ENCODE measurements at regions not wholly inside any gene's neighbourhood (a gene's known extent, or its start where the extent isn't known, plus 50 kb on each side); places are given as distances from the start of the nearest gene placed in this dataset.
"Not testable (repeated sequence)": the region's sequence is repeated elsewhere in the genome, so short reads cannot be mapped to it uniquely, and the experiment has no call there.

GRCh38 chr3:118245312-118245711 is 789.3 kb downstream of the IGSF11 start:
- DNase-seq = no peak

- DNase-seq = not testable (repeated sequence)
These were observed 775.8 kb downstream of the IGSF11 start for GRCh38 chr3:118258850-118259249.

- no peak for DNase-seq
These were observed 771.7 kb downstream of the IGSF11 start for GRCh38 chr3:118262800-118263402.

- DNase-seq = no peak
These were observed 767.1 kb downstream of the IGSF11 start for GRCh38 chr3:118267588-118267987.

- DNase-seq = no peak
These were observed 765.0 kb downstream of the IGSF11 start for GRCh38 chr3:118269537-118270125.

- DNase-seq = no peak
These were observed 761.7 kb downstream of the IGSF11 start for GRCh38 chr3:118272991-118273390.

GRCh38 chr3:118277814-118278213 is 756.8 kb downstream of the IGSF11 start:
- no peak for DNase-seq

- DNase-seq = no peak
These were observed 741.8 kb downstream of the IGSF11 start for GRCh38 chr3:118292841-118293240.

GRCh38 chr3:118298133-118298532 is 736.5 kb downstream of the IGSF11 start:
- no peak for DNase-seq

- DNase-seq = no peak
These were observed 730.1 kb downstream of the IGSF11 start for GRCh38 chr3:118304557-118304956.

- no peak for DNase-seq
These were observed 701.9 kb downstream of the IGSF11 start for GRCh38 chr3:118332699-118333098.

GRCh38 chr3:118337649-118338048 is 697.0 kb downstream of the IGSF11 start:
- no peak for DNase-seq

GRCh38 chr3:118347396-118348168 is 687.1 kb downstream of the IGSF11 start:
- DNase-seq = no peak

GRCh38 chr3:118348169-118348557 is 686.5 kb downstream of the IGSF11 start:
- DNase-seq = no peak

GRCh38 chr3:118354556-118354955 is 680.1 kb downstream of the IGSF11 start:
- DNase-seq = no peak

GRCh38 chr3:118369892-118370491 is 664.7 kb downstream of the IGSF11 start:
- no peak for DNase-seq

- no peak for DNase-seq
These were observed 654.1 kb downstream of the IGSF11 start for GRCh38 chr3:118380576-118380975.

- DNase-seq = no peak
These were observed 638.2 kb downstream of the IGSF11 start for GRCh38 chr3:118396491-118396890.

GRCh38 chr3:118400086-118400485 is 634.6 kb downstream of the IGSF11 start:
- DNase-seq = no peak

GRCh38 chr3:118400886-118401285 is 633.8 kb downstream of the IGSF11 start:
- DNase-seq = no peak

- no peak for DNase-seq
These were observed 632.8 kb downstream of the IGSF11 start for GRCh38 chr3:118401887-118402286.

- no peak for DNase-seq
These were observed 631.7 kb downstream of the IGSF11 start for GRCh38 chr3:118402971-118403370.

GRCh38 chr3:118406562-118406961 is 628.1 kb downstream of the IGSF11 start:
- no peak for DNase-seq

GRCh38 chr3:118408431-118408830 is 626.2 kb downstream of the IGSF11 start:
- no peak for DNase-seq
